Breast epithelium (tissue), 4 donors: ENCODE measurements at regions not wholly inside any gene's neighbourhood (a gene's known extent, or its start where the extent isn't known, plus 50 kb on each side); places are given as distances from the start of the nearest gene placed in this dataset.

Experiments used
- DNase-seq, 2 donors: peaks; one replicate each; pipeline ENCODE4 v3.0.0-alpha.2; 2019; ENCODE audit warnings: low spot score in 2 of 2
- H3K27ac ChIP-seq, 2 donors: fragments of 200-600 bp; sonication (generic) in 1 of 2; one replicate each; pipeline ENCODE4 v1.5.1; 2016 to 2019; ENCODE audit warnings: mild to moderate bottlenecking in 1 of 2
- H3K27me3 ChIP-seq, 2 donors: fragments of 200-600 bp; sonication (generic) in 1 of 2; one replicate each; pipeline versions ENCODE4 v1.5.1 to v1.6.0; 2017 to 2019; ENCODE audit warnings: control low read depth in 1 of 2, mild to moderate bottlenecking in 1 of 2
- H3K36me3 ChIP-seq: fragments of 200-600 bp; one replicate; pipeline ENCODE4 v1.5.1; 2019
- H3K4me1 ChIP-seq, 2 donors: fragments of 200-600 bp; sonication (generic); one replicate each; pipeline ENCODE4 v1.5.1; 2016 to 2019; ENCODE audit warnings: control low read depth in 1 of 2
- H3K4me3 ChIP-seq, 3 donors: fragments of 200-600 bp; sonication (generic); 1 replicate in 2 of 3; 2 replicates in 1 of 3; pipeline ENCODE4 v1.5.1; 2016 to 2019; ENCODE audit warnings: mild to moderate bottlenecking in 3 of 3, moderate library complexity in 2 of 3
- H3K9me3 ChIP-seq, 2 donors: fragments of 200-600 bp; sonication (generic) in 1 of 2; one replicate each; pipeline ENCODE4 v1.5.1; 2016 to 2019; ENCODE audit warnings: control low read depth in 1 of 2
- POLR2A ChIP-seq: fragments of 450-650 bp; IDR thresholded peaks from one replicate; pipeline ENCODE4 v1.6.1; 2016; ENCODE audit warnings: antibody characterized with exemption, mild to moderate bottlenecking, moderate library complexity
- POLR2AphosphoS5 ChIP-seq, 3 donors: sonication (generic); formaldehyde crosslinking; IDR thresholded peaks; one replicate each; pipeline ENCODE4 v1.6.1; 2017; ENCODE audit warnings: antibody characterized with exemption in 3 of 3
- intact Hi-C: fragments of 100-400 bp; cut with DNase I; formaldehyde crosslinking; loops from one replicate; pipeline ENCODE4 v1.15.1; 2023; ENCODE audit warnings: low total_unique reads
- TF ChIP-seq, protein P1 (sequence below), 3 donors: fragments of 450-650 bp; IDR thresholded peaks; one replicate each; pipeline ENCODE4 v1.5.1; 2016 to 2017; ENCODE audit warnings: antibody characterized with exemption in 3 of 3, mild to moderate bottlenecking in 3 of 3, moderate library complexity in 3 of 3

- Histone ChIP-seq H3K27me3 (peaks cover 0 to 12% of the 10 kb centered on the region in 2 donors), H3K36me3 (no peaks in the 10 kb centered on the region), H3K4me1 (no peaks in the 10 kb centered on the region), H3K4me3 (no peak overlapping the region), H3K27ac (no peak overlapping the region), H3K9me3 (no peaks in the 10 kb centered on the region)
- intact Hi-C loops = no loop called here
- TF ChIP-seq, protein P1, sequence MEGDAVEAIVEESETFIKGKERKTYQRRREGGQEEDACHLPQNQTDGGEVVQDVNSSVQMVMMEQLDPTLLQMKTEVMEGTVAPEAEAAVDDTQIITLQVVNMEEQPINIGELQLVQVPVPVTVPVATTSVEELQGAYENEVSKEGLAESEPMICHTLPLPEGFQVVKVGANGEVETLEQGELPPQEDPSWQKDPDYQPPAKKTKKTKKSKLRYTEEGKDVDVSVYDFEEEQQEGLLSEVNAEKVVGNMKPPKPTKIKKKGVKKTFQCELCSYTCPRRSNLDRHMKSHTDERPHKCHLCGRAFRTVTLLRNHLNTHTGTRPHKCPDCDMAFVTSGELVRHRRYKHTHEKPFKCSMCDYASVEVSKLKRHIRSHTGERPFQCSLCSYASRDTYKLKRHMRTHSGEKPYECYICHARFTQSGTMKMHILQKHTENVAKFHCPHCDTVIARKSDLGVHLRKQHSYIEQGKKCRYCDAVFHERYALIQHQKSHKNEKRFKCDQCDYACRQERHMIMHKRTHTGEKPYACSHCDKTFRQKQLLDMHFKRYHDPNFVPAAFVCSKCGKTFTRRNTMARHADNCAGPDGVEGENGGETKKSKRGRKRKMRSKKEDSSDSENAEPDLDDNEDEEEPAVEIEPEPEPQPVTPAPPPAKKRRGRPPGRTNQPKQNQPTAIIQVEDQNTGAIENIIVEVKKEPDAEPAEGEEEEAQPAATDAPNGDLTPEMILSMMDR (IDR thresholded peaks at IDR 0.05) = no peak
- TF ChIP-seq POLR2A = no peak
- TF ChIP-seq POLR2AphosphoS5 (IDR thresholded peaks at IDR 0.05) = no peak
- no peak for DNase-seq
These were observed 1289.3 kb downstream of the BRD1 start for GRCh38 chr22:48538291-48538820.

DNA sequence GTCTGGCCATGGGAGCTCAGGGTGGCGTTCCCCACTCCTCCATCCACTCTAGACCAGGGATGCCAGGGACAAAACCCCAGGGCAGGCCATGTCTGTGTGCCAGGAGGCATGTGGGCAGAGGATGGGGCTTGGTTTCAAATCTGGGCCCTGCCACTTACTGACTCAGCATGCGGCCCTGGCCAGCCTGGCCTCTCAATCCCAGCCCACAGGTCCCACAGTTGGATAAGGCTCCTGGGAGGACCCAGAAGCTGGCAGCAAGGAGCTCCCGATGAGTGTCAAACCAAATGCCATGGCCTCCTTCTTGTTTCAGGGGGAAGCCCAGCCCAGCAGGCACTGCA is 1290.4 kb downstream of the BRD1 start:
- TF ChIP-seq POLR2AphosphoS5 (IDR thresholded peaks at IDR 0.05) (no peak), POLR2A (no peak)
- TF ChIP-seq, protein P1 (IDR thresholded peaks at IDR 0.05) = no peak
- intact Hi-C loops = no loop called here
- DNase-seq = no peak
- Histone ChIP-seq H3K4me1 (no peaks in the 10 kb centered on the region), H3K36me3 (no peaks in the 10 kb centered on the region), H3K27me3 (peaks cover 0 to 16% of the 10 kb centered on the region in 2 donors), H3K9me3 (no peaks in the 10 kb centered on the region), H3K27ac (peak overlapping the region in 1 of 2 donors; percentile 61), H3K4me3 (no peak overlapping the region)

DNA sequence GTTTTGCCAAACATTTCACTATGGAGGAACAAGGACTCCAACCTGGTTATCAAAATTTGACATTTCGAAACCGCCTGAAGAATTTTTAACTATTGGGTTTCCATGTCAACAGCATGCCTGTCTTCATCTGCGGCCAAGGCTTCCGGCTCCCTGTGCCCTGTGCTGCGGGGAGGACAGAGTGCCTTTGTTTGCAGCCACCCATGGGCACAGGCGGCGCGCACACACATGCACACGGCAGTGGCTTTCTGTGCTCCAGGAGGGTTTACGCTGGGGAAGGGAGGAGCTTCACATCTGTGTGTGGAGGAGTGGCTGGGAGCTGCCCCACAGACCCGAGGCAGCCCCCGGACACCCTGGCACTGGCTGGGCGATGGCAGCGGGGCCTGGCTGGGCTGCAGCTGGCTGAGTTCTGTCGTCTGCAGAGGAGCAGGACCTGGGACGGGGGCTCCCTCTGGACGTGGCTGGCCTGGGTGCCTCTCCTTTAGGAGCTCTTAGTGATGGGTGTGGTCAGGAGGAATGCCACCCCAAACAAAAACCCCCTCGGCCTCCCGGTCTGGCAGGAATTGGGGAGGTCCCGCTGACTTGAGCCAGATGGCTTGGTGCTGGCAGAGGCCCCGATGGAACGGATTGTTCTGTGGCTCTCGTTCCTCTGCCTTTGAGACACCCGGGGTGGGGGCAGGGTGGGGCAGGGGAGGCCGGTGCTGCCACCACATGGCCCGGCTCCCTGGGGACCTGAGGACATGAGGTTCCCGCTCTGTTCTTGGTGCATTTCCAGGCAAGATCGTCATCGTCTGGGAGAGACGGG is 1290.9 kb downstream of the BRD1 start:
- Histone ChIP-seq H3K4me3 (peak overlapping the region in 2 of 3 donors; percentile 33 to 47), H3K9me3 (no peaks in the 10 kb centered on the region), H3K27me3 (peaks cover 0 to 16% of the 10 kb centered on the region in 2 donors), H3K36me3 (no peaks in the 10 kb centered on the region), H3K27ac (peak overlapping the region; percentile 38 to 61), H3K4me1 (no peaks in the 10 kb centered on the region)
- peak in 1 of 2 donors; percentile 91 for DNase-seq
- intact Hi-C loops = no loop called here
- TF ChIP-seq, protein P1 (IDR thresholded peaks at IDR 0.05) = no peak
- TF ChIP-seq POLR2AphosphoS5 (IDR thresholded peaks at IDR 0.05) (no peak), POLR2A (no peak)

GRCh38 chr22:48535868-48536540 is 1291.7 kb downstream of the BRD1 start:
- no peak for TF ChIP-seq POLR2A
- TF ChIP-seq, protein P1 (IDR thresholded peaks at IDR 0.05) = no peak
- TF ChIP-seq POLR2AphosphoS5 (IDR thresholded peaks at IDR 0.05) = no peak
- intact Hi-C loops = no loop called here
- peaks cover 0 to 11% of the 10 kb centered on the region in 2 donors for H3K27me3 ChIP-seq
- H3K36me3 ChIP-seq = no peaks in the 10 kb centered on the region
- H3K27ac ChIP-seq = peak overlapping the region; percentile 38 to 61
- H3K4me1 ChIP-seq = no peaks in the 10 kb centered on the region
- no peaks in the 10 kb centered on the region for H3K9me3 ChIP-seq
- peak in 1 of 2 donors; percentile 27 for DNase-seq
- peak overlapping the region in 2 of 3 donors; percentile 33 to 47 for H3K4me3 ChIP-seq
